BLaER1 treated with 17β-estradiol and CSF1 and Interleukin-3, amounts not matched to agents 10 nM and 100 nM (cell line): ENCODE measurements at regions not wholly inside any gene's neighbourhood (a gene's known extent, or its start where the extent isn't known, plus 50 kb on each side); places are given as distances from the start of the nearest gene placed in this dataset.
A peak's percentile ranks its signal among the peaks of the same experiment; 100 is the strongest.

Experiments used
- H3K27ac ChIP-seq, 11 experiments: shearing (Covaris generic); formaldehyde crosslinking; 2 replicates each; pipeline ENCODE4 v1.8.1; 2022
- H3K27me3 ChIP-seq, 11 experiments: shearing (Covaris generic); formaldehyde crosslinking; 2 replicates each; pipeline ENCODE4 v1.8.1; 2022
- H3K36me3 ChIP-seq, 11 experiments: shearing (Covaris generic); formaldehyde crosslinking; 2 replicates each; pipeline ENCODE4 v1.8.1; 2022
- H3K4me1 ChIP-seq, 10 experiments: shearing (Covaris generic); formaldehyde crosslinking; 2 replicates each; pipeline ENCODE4 v1.8.1; 2022
- H3K4me2 ChIP-seq, 11 experiments: shearing (Covaris generic); formaldehyde crosslinking; 2 replicates each; pipeline ENCODE4 v1.8.1; 2022
- H3K4me3 ChIP-seq, 10 experiments: shearing (Covaris generic); formaldehyde crosslinking; 2 replicates each; pipeline ENCODE4 v1.8.1; 2022
- H3K9ac ChIP-seq, 11 experiments: shearing (Covaris generic); formaldehyde crosslinking; 2 replicates each; pipeline ENCODE4 v1.8.1; 2022
- H3K9me3 ChIP-seq, 11 experiments: shearing (Covaris generic); formaldehyde crosslinking; replicated peaks in 1 of 11; 2 replicates each; pipeline ENCODE4 v1.8.1; 2022
- H4K20me1 ChIP-seq, 11 experiments: shearing (Covaris generic); formaldehyde crosslinking; 2 replicates each; pipeline ENCODE4 v1.8.1; 2022
- Cebpa-rat ChIP-seq, 11 experiments: shearing (Covaris generic); IDR thresholded peaks; 2 replicates each; pipeline ENCODE4 v1.8.1; 2022

- peaks cover 7 to 11% (median 9%) of the 10 kb centered on the region in 10 experiments; a peak in 17 of 20 replicates for H3K4me1 ChIP-seq
- peak overlapping the region; percentile 76 to 93 (median 85) for H3K4me2 ChIP-seq
- H3K9me3 ChIP-seq: no peaks in the 10 kb centered on the region
- H4K20me1 ChIP-seq: no peaks in the 10 kb centered on the region
- TF ChIP-seq Cebpa-rat (IDR thresholded peaks at IDR 0.05): no peak
- peak overlapping the region; percentile 57 to 78 (median 71) for H3K4me3 ChIP-seq
- H3K36me3 ChIP-seq: no peaks in the 10 kb centered on the region
- H3K9ac ChIP-seq: peak overlapping the region; percentile 58 to 80 (median 75)
- H3K27me3 ChIP-seq: no peaks in the 10 kb centered on the region
- H3K27ac ChIP-seq: peak overlapping the region in 9 of 11 experiments; percentile 20 to 66 (median 39); a peak in 14 of 22 replicates
Measured at GRCh38 chr6:28648878-28649375, 123.2 kb downstream of the GPX5 start.

- no peak for TF ChIP-seq Cebpa-rat (IDR thresholded peaks at IDR 0.05)
- no peak overlapping the region for H3K9ac ChIP-seq
- no peaks in the 10 kb centered on the region for H3K36me3 ChIP-seq
- H3K4me2 ChIP-seq: no peak overlapping the region
- H3K4me3 ChIP-seq: no peak overlapping the region
- peaks cover 7 to 11% (median 9%) of the 10 kb centered on the region in 10 experiments; a peak in 17 of 20 replicates for H3K4me1 ChIP-seq
- no peak overlapping the region for H3K27ac ChIP-seq
- H4K20me1 ChIP-seq: no peaks in the 10 kb centered on the region
- peaks cover 0 to 11% (median 1%) of the 10 kb centered on the region in 11 experiments; a peak in 11 of 22 replicates for H3K27me3 ChIP-seq
- H3K9me3 ChIP-seq: no peaks in the 10 kb centered on the region
Measured at GRCh38 chr6:28651161-28651560, 125.5 kb downstream of the GPX5 start.

GRCh38 chr6:28653876-28654275, 128.2 kb downstream of the GPX5 start:
- Histone ChIP-seq H3K27me3 (peaks cover 13 to 38% (median 27%) of the 10 kb centered on the region in 11 experiments), H3K9ac (no peak overlapping the region), H3K4me3 (no peak overlapping the region), H3K27ac (no peak overlapping the region), H3K4me2 (no peak overlapping the region), H3K36me3 (no peaks in the 10 kb centered on the region), H3K4me1 (peaks cover 17 to 27% (median 23%) of the 10 kb centered on the region in 10 experiments), H3K9me3 (no peaks in the 10 kb centered on the region), H4K20me1 (no peaks in the 10 kb centered on the region)
- TF ChIP-seq Cebpa-rat (IDR thresholded peaks at IDR 0.05): no peak

GRCh38 chr6:28655164-28655563, 129.5 kb downstream of the GPX5 start:
- peaks cover 18 to 50% (median 36%) of the 10 kb centered on the region in 11 experiments for H3K27me3 ChIP-seq
- no peak overlapping the region for H3K27ac ChIP-seq
- no peak overlapping the region for H3K4me2 ChIP-seq
- no peaks in the 10 kb centered on the region for H3K36me3 ChIP-seq
- no peaks in the 10 kb centered on the region for H3K9me3 ChIP-seq
- no peak overlapping the region for H3K9ac ChIP-seq
- H4K20me1 ChIP-seq: no peaks in the 10 kb centered on the region
- no peak overlapping the region for H3K4me3 ChIP-seq
- peaks cover 14 to 23% (median 20%) of the 10 kb centered on the region in 10 experiments for H3K4me1 ChIP-seq
- TF ChIP-seq Cebpa-rat (IDR thresholded peaks at IDR 0.05): no peak

GRCh38 chr6:28656715-28657114, 131.0 kb downstream of the GPX5 start:
- TF ChIP-seq Cebpa-rat (IDR thresholded peaks at IDR 0.05): no peak
- Histone ChIP-seq H3K4me1 (peaks cover 14 to 23% (median 20%) of the 10 kb centered on the region in 10 experiments), H3K9ac (peak overlapping the region in 2 of 11 experiments; percentile 66 to 70; a peak in 1 of 22 replicates), H3K4me3 (peak overlapping the region; percentile 52 to 72 (median 63); a peak in 16 of 20 replicates), H3K36me3 (no peaks in the 10 kb centered on the region), H3K27me3 (peaks cover 18 to 50% (median 36%) of the 10 kb centered on the region in 11 experiments), H3K27ac (no peak overlapping the region), H3K9me3 (no peaks in the 10 kb centered on the region), H4K20me1 (no peaks in the 10 kb centered on the region), H3K4me2 (peak overlapping the region; percentile 75 to 95 (median 89))

- H3K9me3 ChIP-seq: no peaks in the 10 kb centered on the region
- TF ChIP-seq Cebpa-rat (IDR thresholded peaks at IDR 0.05): no peak
- H3K9ac ChIP-seq: peak overlapping the region in 7 of 11 experiments; percentile 8 to 70 (median 57); a peak in 9 of 22 replicates
- peaks cover 14 to 23% (median 20%) of the 10 kb centered on the region in 10 experiments for H3K4me1 ChIP-seq
- H3K27ac ChIP-seq: no peak overlapping the region
- peaks cover 18 to 50% (median 36%) of the 10 kb centered on the region in 11 experiments for H3K27me3 ChIP-seq
- no peaks in the 10 kb centered on the region for H4K20me1 ChIP-seq
- H3K36me3 ChIP-seq: no peaks in the 10 kb centered on the region
- peak overlapping the region; percentile 52 to 72 (median 63) for H3K4me3 ChIP-seq
- H3K4me2 ChIP-seq: peak overlapping the region; percentile 75 to 95 (median 89)
Measured at GRCh38 chr6:28657381-28657768, 131.7 kb downstream of the GPX5 start.

- Histone ChIP-seq H3K27me3 (peaks cover 18 to 50% (median 36%) of the 10 kb centered on the region in 11 experiments), H3K36me3 (no peaks in the 10 kb centered on the region), H3K4me1 (peaks cover 14 to 23% (median 20%) of the 10 kb centered on the region in 10 experiments), H3K9ac (peak overlapping the region; percentile 10 to 70 (median 60); a peak in 20 of 22 replicates), H3K9me3 (no peaks in the 10 kb centered on the region), H3K4me2 (peak overlapping the region; percentile 83 to 95 (median 91)), H3K4me3 (peak overlapping the region; percentile 52 to 72 (median 63)), H3K27ac (no peak overlapping the region), H4K20me1 (no peaks in the 10 kb centered on the region)
- TF ChIP-seq Cebpa-rat (IDR thresholded peaks at IDR 0.05): no peak
Measured at GRCh38 chr6:28657769-28658465, 132.2 kb downstream of the GPX5 start.

- Histone ChIP-seq H3K4me2 (peak overlapping the region; percentile 83 to 95 (median 91)), H3K9me3 (no peaks in the 10 kb centered on the region), H4K20me1 (no peaks in the 10 kb centered on the region), H3K36me3 (no peaks in the 10 kb centered on the region), H3K27me3 (peaks cover 18 to 50% (median 36%) of the 10 kb centered on the region in 11 experiments), H3K27ac (no peak overlapping the region), H3K4me3 (peak overlapping the region; percentile 52 to 72 (median 63)), H3K4me1 (peaks cover 14 to 23% (median 20%) of the 10 kb centered on the region in 10 experiments), H3K9ac (peak overlapping the region; percentile 10 to 70 (median 60); a peak in 20 of 22 replicates)
- no peak for TF ChIP-seq Cebpa-rat (IDR thresholded peaks at IDR 0.05)
Measured at GRCh38 chr6:28658475-28659249, 133.0 kb downstream of the GPX5 start.

GRCh38 chr6:28659250-28659566, 133.5 kb downstream of the GPX5 start:
- Histone ChIP-seq H3K27me3 (peaks cover 18 to 50% (median 36%) of the 10 kb centered on the region in 11 experiments), H3K27ac (no peak overlapping the region), H3K4me1 (peaks cover 14 to 23% (median 20%) of the 10 kb centered on the region in 10 experiments), H3K9me3 (no peaks in the 10 kb centered on the region), H3K36me3 (no peaks in the 10 kb centered on the region), H4K20me1 (no peaks in the 10 kb centered on the region), H3K4me3 (peak overlapping the region; percentile 52 to 72 (median 63); a peak in 17 of 20 replicates), H3K4me2 (peak overlapping the region; percentile 83 to 95 (median 91)), H3K9ac (peak overlapping the region in 5 of 11 experiments; percentile 52 to 70 (median 60); a peak in 5 of 22 replicates)
- no peak for TF ChIP-seq Cebpa-rat (IDR thresholded peaks at IDR 0.05)
